Left ventricle myocardium inferior (tissue), 1 donor: ENCODE measurements at regions not wholly inside any gene's neighbourhood (a gene's known extent, or its start where the extent isn't known, plus 50 kb on each side); places are given as distances from the start of the nearest gene placed in this dataset.

Source experiments
- DNase-seq: peaks from one replicate; pipeline ENCODE4 v3.0.0-alpha.2; 2020
- H3K27ac ChIP-seq: fragments of 200-600 bp; replicated peaks from 2 replicates; pipeline ENCODE4 v1.8.0; 2021
- H3K27me3 ChIP-seq: fragments of 200-600 bp; 2 replicates; pipeline ENCODE4 v1.8.0; 2021; ENCODE audit warnings: low read depth
- H3K36me3 ChIP-seq: fragments of 200-600 bp; 2 replicates; pipeline ENCODE4 v1.8.0; 2021
- H3K4me1 ChIP-seq: fragments of 200-600 bp; 2 replicates; pipeline ENCODE4 v1.8.0; 2021
- H3K4me3 ChIP-seq: fragments of 200-600 bp; 2 replicates; pipeline ENCODE4 v1.8.0; 2021; ENCODE audit warnings: mild to moderate bottlenecking, moderate library complexity
- H3K9me3 ChIP-seq: fragments of 200-600 bp; replicated peaks from 2 replicates; pipeline ENCODE4 v1.8.0; 2021
- intact Hi-C: fragments of 100-400 bp; cut with micrococcal nuclease; formaldehyde crosslinking; loops from one replicate; pipeline ENCODE4 v1.11.0; 2022
- TF ChIP-seq, protein P1 (sequence below): fragments of 200-600 bp; IDR thresholded peaks from 2 replicates; pipeline ENCODE4 v1.8.0; 2021; ENCODE audit warnings: antibody characterized with exemption, mild to moderate bottlenecking, borderline replicate concordance
- donor health status: DM: no; HTN: yes; CAD: no; lungs with severe emphysema.

DNA sequence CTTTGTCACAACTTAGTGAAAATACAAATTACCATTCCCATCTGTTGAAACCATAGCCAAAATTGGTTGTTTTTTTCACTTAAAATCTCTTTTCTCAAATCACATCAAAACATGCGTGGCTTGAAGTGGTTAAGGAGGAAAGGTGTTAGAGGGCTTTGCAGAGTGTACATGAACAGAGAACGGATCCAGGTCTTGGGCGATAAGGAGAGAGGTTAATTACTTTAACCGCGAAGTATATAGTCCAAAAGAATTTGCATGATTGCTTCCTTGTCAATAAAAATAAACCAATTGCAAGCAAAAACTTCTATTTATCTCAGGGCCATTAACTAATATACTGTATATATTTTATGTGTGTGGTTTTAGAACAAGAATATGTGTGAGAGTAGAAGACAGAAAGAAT is 813.9 kb upstream of the SORCS1 start:
- Histone ChIP-seq H3K36me3 (no peaks in the 10 kb centered on the region), H3K4me3 (no peak overlapping the region), H3K27me3 (no peaks in the 10 kb centered on the region), H3K9me3 (peaks cover 4% of the 10 kb centered on the region), H3K27ac (no peak overlapping the region), H3K4me1 (no peaks in the 10 kb centered on the region)
- TF ChIP-seq, protein P1, sequence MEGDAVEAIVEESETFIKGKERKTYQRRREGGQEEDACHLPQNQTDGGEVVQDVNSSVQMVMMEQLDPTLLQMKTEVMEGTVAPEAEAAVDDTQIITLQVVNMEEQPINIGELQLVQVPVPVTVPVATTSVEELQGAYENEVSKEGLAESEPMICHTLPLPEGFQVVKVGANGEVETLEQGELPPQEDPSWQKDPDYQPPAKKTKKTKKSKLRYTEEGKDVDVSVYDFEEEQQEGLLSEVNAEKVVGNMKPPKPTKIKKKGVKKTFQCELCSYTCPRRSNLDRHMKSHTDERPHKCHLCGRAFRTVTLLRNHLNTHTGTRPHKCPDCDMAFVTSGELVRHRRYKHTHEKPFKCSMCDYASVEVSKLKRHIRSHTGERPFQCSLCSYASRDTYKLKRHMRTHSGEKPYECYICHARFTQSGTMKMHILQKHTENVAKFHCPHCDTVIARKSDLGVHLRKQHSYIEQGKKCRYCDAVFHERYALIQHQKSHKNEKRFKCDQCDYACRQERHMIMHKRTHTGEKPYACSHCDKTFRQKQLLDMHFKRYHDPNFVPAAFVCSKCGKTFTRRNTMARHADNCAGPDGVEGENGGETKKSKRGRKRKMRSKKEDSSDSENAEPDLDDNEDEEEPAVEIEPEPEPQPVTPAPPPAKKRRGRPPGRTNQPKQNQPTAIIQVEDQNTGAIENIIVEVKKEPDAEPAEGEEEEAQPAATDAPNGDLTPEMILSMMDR: no peak
- intact Hi-C loops: no loop called here
- DNase-seq: no peak

DNA sequence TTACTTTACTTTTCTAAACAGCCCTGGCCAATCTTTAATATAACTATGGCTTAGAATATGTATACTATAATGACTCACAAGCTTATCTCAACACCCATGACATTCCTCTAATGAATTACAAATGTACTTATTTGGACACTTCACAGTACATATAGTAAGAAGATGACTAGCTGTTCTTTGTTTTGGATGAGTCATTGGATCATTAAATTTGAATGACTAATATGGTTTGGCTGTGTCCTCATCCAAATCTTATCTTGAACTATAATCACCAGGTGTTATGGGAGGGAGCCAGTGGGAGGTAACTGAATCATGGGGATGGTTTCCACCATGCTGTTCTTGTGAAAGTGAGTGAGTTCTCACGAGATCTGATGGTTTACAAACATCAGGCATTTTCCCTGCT is 807.5 kb upstream of the SORCS1 start:
- no peaks in the 10 kb centered on the region for H3K4me1 ChIP-seq
- no peak overlapping the region for H3K4me3 ChIP-seq
- no peaks in the 10 kb centered on the region for H3K27me3 ChIP-seq
- peaks cover 8% of the 10 kb centered on the region for H3K9me3 ChIP-seq
- intact Hi-C loops: no loop called here
- H3K36me3 ChIP-seq: no peaks in the 10 kb centered on the region
- no peak for DNase-seq
- TF ChIP-seq, protein P1: no peak
- H3K27ac ChIP-seq: no peak overlapping the region

DNA sequence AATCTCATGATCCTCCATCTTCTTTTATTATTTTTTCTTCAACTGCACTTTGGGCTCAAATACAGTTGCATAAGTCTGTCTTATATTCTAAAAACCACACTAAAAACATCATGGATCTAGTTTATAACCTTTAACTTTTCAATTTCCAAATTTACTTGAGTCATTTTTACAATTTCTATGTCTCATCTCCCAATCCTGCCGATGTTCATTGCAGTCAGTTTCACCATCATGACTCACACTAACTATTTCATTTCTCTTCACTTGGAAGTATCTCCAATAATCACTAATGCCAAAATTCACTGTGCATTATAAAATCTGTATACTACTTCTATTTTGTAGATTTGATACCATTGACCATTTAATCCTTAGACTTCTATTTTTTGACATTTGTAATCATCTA is 806.9 kb upstream of the SORCS1 start:
- TF ChIP-seq, protein P1: no peak
- H3K27me3 ChIP-seq: no peaks in the 10 kb centered on the region

DNA sequence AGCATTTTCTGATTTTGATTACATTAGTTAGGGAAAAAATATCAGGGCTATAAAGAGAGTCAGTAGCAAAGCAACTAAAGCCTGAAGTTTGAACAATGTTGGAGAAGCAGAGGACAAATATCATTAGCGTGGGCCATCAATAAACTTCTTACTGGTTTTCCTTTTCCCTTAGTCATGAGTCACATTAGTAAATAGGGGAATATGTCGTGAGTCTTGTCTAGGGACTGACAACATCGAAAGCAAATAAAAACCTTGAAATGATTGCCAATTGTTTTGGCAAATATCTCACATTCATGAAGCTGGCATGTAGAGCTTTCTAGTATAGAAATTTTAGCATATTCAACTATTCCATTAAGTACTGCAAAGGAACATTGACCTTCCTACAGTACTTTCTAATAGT is 806.0 kb upstream of the SORCS1 start:
- TF ChIP-seq, protein P1: no peak
- Histone ChIP-seq H3K9me3 (peaks cover 8% of the 10 kb centered on the region), H3K4me1 (no peaks in the 10 kb centered on the region), H3K4me3 (no peak overlapping the region), H3K27me3 (no peaks in the 10 kb centered on the region), H3K27ac (no peak overlapping the region), H3K36me3 (no peaks in the 10 kb centered on the region)
- intact Hi-C loops: no loop called here
- DNase-seq: no peak

More for the DNA sequence above, 806.9 kb upstream of the SORCS1 start:
- H3K9me3 ChIP-seq: peaks cover 8% of the 10 kb centered on the region
- H3K4me1 ChIP-seq: no peaks in the 10 kb centered on the region
- DNase-seq: no peak
- intact Hi-C loops: no loop called here
- H3K27ac ChIP-seq: no peak overlapping the region
- H3K36me3 ChIP-seq: no peaks in the 10 kb centered on the region
- no peak overlapping the region for H3K4me3 ChIP-seq

DNA sequence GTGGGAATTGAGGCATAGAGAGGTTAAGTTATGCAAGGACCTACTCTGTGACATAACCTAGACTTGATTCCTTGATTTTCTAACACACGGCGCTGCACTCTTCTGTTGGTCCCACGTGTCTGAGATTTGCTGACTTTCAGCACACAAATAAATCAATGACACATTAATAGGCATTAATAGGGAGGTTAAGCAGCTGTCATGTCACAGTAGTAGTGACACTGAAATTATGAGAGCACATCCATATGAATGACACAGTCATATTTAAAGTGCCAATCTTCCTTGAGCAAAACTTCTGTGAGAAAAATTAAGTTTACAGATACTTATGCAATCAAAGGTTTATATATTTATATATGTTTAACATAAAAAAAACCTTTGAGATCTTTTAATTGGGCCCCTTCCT is 805.4 kb upstream of the SORCS1 start:
- no peak overlapping the region for H3K4me3 ChIP-seq
- intact Hi-C loops: no loop called here
- H3K9me3 ChIP-seq: peaks cover 11% of the 10 kb centered on the region
- no peak overlapping the region for H3K27ac ChIP-seq
- no peaks in the 10 kb centered on the region for H3K27me3 ChIP-seq
- H3K36me3 ChIP-seq: no peaks in the 10 kb centered on the region
- no peak for DNase-seq
- TF ChIP-seq, protein P1: no peak
- no peaks in the 10 kb centered on the region for H3K4me1 ChIP-seq

DNA sequence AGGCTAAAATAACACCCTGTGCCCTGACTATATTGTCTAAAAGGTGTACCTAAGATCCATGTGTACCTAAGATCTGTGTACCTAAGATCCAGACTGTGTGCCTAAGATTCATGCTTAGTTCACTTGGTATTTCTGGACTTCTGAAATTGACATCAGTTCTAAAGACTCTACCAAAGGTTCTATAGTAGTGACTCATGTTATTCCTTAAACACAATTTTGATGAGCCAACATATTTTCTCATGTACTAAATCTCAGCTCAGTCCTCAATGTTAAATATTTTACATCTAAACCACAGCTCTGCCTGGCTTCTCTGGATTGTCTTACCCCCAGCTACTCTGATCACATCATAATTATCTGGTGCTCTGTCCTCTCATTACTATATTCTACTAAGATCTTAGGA is 802.3 kb upstream of the SORCS1 start:
- TF ChIP-seq, protein P1: no peak

More for the DNA sequence above, 802.3 kb upstream of the SORCS1 start:
- Histone ChIP-seq H3K4me1 (no peaks in the 10 kb centered on the region), H3K4me3 (no peak overlapping the region), H3K27me3 (no peaks in the 10 kb centered on the region), H3K27ac (no peak overlapping the region), H3K36me3 (no peaks in the 10 kb centered on the region), H3K9me3 (peaks cover 4% of the 10 kb centered on the region)
- no peak for DNase-seq
- intact Hi-C loops: no loop called here
